ENCODE measurements at regions not wholly inside any gene's neighbourhood (a gene's known extent, or its start where the extent isn't known, plus 50 kb on each side); places are given as distances from the start of the nearest gene placed in this dataset.

- no peak for TF ChIP-seq CTCF (IDR thresholded peaks at IDR 0.05)
- H3K4me1 ChIP-seq, result peaks cover 0 to 36% (median 17%) of the 10 kb centered on the region in 4 donors
- no peak overlapping the region for H3K4me3 ChIP-seq
- no peak for DNase-seq
- H3K9me3 ChIP-seq, result no peaks in the 10 kb centered on the region
- intact Hi-C loops (cut with DNase I; ENCODE audit: low total_unique reads), result loop anchor here (5.0 kb wide), 1 partner anchor 1738 kb away; no protein-coding TSS in a partner anchor
- no peaks in the 10 kb centered on the region for H3K27me3 ChIP-seq
- H3K36me3 ChIP-seq, result no peaks in the 10 kb centered on the region
- H3K27ac ChIP-seq, result peak overlapping the region; percentile 29 to 58
Measured at GRCh38 chr10:33459602-33460001, 125.1 kb upstream of the NRP1 start.

- H3K27me3 ChIP-seq, result no peaks in the 10 kb centered on the region
- peaks cover 0 to 15% (median 3%) of the 10 kb centered on the region in 4 donors for H3K4me1 ChIP-seq
- no peak for TF ChIP-seq CTCF (IDR thresholded peaks at IDR 0.05)
- H3K9me3 ChIP-seq, result peaks cover 0 to 6% (median 4%) of the 10 kb centered on the region in 3 donors
- DNase-seq, result no peak
- no peak overlapping the region for H3K27ac ChIP-seq
- H3K4me3 ChIP-seq, result no peak overlapping the region
- no peaks in the 10 kb centered on the region for H3K36me3 ChIP-seq
- intact Hi-C loops (cut with DNase I; ENCODE audit: low total_unique reads), result no loop called here
Measured at GRCh38 chr10:33455029-33455428, 120.6 kb upstream of the NRP1 start.

- no peak overlapping the region for H3K27ac ChIP-seq
- peaks cover 0 to 6% (median 4%) of the 10 kb centered on the region in 3 donors for H3K9me3 ChIP-seq
- no peak for TF ChIP-seq CTCF (IDR thresholded peaks at IDR 0.05)
- no peak for DNase-seq
- H3K4me3 ChIP-seq, result no peak overlapping the region
- H3K27me3 ChIP-seq, result no peaks in the 10 kb centered on the region
- intact Hi-C loops (cut with DNase I; ENCODE audit: low total_unique reads), result no loop called here
- no peaks in the 10 kb centered on the region for H3K36me3 ChIP-seq
- peaks cover 0 to 10% (median under 1%) of the 10 kb centered on the region in 4 donors for H3K4me1 ChIP-seq
Measured at GRCh38 chr10:33454554-33454953, 120.1 kb upstream of the NRP1 start.

- DNase-seq, result no peak
- no peak for TF ChIP-seq CTCF (IDR thresholded peaks at IDR 0.05)
- intact Hi-C loops (cut with DNase I; ENCODE audit: low total_unique reads), result no loop called here
Measured at GRCh38 chr10:33453081-33454025, 118.9 kb upstream of the NRP1 start.

GRCh38 chr10:33448421-33449140 is 114.1 kb upstream of the NRP1 start:
- intact Hi-C loops (cut with DNase I; ENCODE audit: low total_unique reads), result no loop called here
- TF ChIP-seq CTCF (IDR thresholded peaks at IDR 0.05), result no peak
- no peaks in the 10 kb centered on the region for H3K36me3 ChIP-seq
- H3K4me1 ChIP-seq, result peaks cover 0 to 9% (median 0%) of the 10 kb centered on the region in 4 donors
- peaks cover 0 to 6% (median 4%) of the 10 kb centered on the region in 3 donors for H3K9me3 ChIP-seq
- H3K4me3 ChIP-seq, result no peak overlapping the region
- no peak overlapping the region for H3K27ac ChIP-seq
- DNase-seq, result no peak
- H3K27me3 ChIP-seq, result no peaks in the 10 kb centered on the region

More at GRCh38 chr10:33453081-33454025, 118.9 kb upstream of the NRP1 start:
- peaks cover 0 to 6% (median 4%) of the 10 kb centered on the region in 3 donors for H3K9me3 ChIP-seq
- H3K36me3 ChIP-seq, result no peaks in the 10 kb centered on the region
- no peak overlapping the region for H3K27ac ChIP-seq
- H3K4me3 ChIP-seq, result no peak overlapping the region
- no peaks in the 10 kb centered on the region for H3K27me3 ChIP-seq
- H3K4me1 ChIP-seq, result peaks cover 0 to 9% (median 0%) of the 10 kb centered on the region in 4 donors

Measured in tibial artery (tissue), 4 donors.